ENCODE measurements at regions not wholly inside any gene's neighbourhood (a gene's known extent, or its start where the extent isn't known, plus 50 kb on each side); places are given as distances from the start of the nearest gene placed in this dataset.
"Not testable (repeated sequence)": the region's sequence is repeated elsewhere in the genome, so short reads cannot be mapped to it uniquely, and the experiment has no call there.

DNA sequence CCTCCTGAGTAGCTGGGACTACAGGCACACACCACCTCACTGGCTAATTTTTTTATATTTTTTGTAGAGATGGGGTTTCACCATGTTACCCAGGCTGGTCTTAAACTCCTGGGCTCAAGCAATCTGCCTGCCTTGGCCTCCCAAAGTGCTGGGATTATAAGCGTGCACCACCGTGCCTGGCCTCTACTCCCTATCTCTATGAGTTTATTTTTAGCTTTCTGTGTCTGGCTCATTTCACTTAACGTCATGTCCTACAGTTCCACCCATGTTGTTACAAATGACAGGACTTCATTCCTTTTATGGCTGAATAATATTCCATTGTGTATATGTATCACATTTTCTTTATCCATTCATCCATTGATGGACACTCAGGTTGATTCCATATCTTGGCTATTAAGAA lies 164.2 kb upstream of the ZNF648 start:
- not testable (repeated sequence) for DNase-seq

DNA sequence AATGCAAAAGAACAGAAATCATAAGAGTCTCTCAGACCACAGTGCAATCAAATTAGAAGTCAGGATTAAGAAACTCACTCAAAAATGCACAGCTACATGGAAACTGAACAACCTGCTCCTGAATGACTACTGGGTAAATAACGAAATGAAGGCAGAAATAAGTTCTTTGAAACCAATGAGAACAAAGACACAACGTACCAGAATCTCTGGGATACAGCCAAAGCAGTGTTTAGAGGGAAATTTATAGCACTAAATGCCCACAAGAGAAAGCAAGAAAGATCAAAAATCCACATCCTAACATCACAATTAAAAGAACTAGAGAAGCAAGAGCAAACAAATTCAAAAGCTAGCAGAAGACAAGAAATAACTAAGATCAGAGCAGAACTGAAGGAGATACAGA lies 160.5 kb upstream of the ZNF648 start:
- not testable (repeated sequence) for DNase-seq

DNA sequence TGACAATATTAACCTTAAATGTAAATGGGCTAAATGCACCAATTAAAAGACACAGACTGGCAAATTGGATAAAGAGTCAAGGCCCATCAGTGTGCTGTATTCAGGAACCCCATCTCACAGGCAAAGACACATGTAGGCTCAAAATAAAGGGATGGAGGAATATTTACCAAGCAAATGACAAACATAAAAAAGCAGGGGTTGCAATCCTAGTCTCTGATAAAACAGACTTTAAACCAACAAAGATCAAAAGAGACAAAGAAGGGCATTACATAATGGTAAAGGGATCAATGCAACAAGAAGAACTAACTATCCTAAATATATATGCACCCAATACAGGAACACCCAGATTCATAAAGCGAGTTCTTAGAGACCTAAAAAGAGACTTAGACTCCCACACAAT lies 159.9 kb upstream of the ZNF648 start:
- not testable (repeated sequence) for DNase-seq

DNA sequence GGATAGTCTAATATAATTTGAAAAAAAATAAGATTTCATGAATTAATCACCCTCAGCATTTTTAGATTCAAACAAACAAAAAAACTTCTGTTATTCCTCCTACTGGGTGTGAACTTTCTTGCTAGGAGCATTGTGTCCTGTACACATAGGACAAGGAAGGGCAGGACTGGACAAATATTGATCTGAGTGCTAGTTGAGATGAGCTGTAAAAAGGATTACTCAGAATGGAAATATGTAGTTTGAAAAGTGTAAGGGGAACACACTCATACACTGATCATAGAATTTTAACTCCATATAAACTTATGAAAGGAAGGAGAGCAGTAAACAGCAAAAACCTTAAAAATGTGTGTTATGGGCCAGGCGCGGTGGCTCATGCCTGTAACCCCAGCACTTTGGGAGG lies 156.5 kb upstream of the ZNF648 start:
- DNase-seq: no peak

DNA sequence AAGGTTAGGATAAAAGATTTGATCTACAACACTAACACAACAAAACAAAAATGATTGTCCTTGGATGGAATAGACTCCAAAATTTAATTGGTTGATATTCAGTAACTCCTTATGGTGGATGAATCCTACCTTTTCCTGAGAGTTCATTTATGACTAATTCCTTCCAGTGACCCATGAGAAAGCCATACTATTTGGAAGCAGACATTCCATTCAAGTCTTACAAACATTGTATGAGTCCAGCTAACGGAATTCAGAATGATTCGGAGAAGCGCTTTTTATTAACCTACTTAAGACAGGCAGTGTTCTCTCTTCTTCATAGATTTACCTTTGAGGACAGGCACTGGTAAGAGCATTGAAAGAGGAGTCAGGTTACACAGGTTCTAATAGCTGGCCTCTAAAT lies 155.6 kb upstream of the ZNF648 start:
- DNase-seq: no peak

DNA sequence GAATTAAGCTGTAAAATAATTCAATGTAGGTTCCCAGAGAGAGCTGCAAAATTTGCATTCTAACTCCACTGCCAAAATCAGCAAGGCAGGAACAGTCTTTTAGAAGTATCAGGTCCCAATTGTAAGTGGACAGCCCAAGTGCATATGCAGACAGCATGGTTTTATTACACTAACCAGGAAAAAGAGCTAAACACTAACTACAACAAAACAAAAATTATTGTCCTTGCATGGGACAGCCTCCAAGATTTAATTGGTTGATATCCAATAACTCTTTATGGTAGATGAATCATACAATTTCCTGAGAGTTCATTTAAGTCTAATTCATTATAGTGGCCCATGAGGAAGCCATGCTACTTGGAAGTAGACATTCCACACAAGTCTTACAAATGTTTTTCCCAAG lies 154.3 kb upstream of the ZNF648 start:
- no peak for DNase-seq

DNA sequence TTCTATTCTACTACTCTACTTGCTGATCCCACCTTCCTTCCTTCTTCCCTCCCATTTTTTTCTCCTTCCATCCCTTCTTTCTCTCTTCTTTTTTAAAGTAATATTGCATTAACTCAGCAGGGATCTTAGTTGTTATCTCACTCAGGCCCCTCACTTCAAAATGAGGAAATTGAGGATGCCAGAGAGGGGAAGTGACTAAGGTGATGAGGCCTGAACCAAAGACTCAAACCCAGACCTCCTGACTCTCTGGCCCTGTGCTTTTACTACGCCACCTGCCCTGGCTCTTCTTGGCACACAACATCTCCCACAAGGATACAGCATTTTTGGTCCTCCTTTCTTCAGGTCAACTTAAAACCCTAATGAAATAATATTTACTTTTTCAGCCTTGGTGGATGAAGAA lies 151.7 kb upstream of the ZNF648 start:
- no peak for DNase-seq

DNA sequence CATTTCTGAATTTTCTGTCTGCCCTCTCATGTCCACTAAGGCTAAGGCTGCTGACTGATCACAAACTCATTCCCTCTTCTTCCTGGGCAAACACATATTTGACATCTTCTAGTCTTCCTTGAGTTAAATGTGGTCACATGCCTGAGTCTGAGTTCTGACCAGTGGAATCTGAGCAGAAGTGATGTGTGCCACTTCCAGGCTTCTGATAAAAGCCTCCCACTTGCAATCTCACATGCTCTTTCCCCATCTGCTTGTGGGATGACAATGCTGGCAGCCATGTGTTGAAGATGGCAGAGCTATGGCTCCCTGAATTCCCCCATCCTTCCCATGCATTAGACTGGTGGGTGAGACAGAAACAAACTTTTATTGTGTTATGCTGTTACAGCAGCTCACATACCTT lies 149.9 kb upstream of the ZNF648 start:
- DNase-seq: no peak

DNA sequence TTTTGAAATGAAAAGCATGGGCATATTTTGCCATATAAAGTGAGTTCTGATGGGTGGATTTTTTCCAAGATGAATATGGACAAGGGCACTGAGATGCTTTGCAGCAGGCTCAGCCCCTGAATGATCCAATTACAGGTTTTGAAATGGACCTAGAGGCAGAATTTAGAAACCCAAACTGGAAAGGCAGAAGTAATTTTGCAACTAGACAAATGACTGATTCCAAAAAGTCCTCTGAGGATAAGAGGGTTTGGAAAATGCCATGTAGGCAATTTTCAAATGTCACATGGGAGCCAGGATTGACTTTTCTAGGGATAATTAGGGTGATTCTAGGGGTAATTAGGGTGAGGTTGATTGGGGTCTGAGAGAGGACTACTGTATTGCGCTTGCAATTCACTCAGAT lies 148.9 kb upstream of the ZNF648 start:
- DNase-seq: no peak

DNA sequence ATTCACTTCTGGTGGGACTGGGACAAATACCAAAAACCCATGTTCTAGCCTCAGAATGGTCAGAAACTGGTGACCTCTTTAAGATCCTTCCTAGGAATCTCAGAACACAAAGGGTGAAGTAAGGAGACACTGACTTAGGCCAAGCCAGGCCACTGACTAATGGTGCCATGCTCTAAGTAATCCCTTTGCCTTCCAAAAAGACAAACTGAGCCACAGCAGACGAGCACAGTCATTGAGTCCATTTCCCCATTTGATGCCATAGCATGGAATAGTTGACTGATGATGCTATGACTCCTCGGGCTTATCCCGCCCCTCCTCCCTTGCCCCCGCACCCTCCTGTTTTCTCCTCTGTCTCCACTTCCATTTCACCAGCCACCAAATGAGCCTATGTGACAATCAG lies 145.8 kb upstream of the ZNF648 start:
- no peak for DNase-seq

DNA sequence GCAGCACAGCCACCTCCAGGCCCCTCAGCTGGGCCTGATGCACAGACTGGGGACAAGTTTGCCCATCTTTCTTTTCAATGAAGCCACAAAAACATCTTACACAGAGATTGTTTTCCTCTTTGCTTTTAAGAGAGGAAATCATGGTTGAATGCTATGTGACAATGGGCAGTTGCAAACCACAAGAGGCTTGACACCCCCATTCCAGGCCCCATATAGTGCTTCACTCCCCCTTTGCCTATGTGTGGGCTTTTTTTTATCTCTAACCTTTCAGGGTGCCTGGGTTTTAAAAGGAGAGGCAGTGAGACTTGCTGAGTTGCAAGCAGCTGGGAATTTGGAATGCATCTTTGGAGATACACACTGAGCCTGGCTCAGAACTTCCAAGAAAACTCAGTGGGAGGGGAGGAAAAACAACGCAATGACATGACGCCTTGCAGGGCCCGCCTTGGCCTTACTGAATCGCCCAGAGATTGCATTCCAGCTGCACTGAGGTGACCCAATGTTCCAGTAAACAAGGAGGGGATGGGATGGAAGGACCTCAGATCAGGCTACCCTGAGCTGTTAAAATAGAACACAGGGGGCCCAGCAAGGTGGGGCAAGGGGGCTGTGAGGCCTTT lies 145.2 kb upstream of the ZNF648 start:
- no peak for DNase-seq

DNA sequence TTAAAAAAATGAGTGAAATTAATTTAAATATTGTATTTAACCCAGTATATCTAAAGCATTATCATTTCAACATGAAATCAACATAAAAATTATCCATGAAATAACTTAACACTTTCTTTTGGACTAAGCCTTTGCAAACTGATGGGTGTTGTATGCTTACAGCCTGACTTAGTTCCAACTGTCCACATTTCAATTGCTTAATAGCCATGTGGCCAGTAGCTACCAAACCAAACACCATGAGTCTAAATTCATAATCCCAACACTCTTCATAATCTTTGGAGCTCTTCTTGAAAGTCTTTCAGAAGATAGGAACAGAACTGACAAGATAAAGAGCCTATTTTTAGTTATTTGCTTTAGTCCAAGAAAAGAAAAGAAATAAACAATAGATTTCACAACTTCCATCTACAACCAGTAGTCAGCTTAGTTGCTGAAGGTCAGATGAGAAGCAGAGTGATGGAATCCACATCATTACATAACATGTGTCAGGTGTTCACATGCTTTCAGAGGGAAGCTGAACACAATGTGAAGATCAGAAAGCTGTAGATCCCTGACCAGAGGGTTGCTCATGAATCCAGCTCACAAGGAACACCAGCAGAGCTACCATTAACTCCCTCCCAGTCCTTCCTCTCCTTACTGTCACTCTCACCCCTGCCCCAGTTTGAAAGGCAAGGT lies 144.0 kb upstream of the ZNF648 start:
- no peak for DNase-seq

DNA sequence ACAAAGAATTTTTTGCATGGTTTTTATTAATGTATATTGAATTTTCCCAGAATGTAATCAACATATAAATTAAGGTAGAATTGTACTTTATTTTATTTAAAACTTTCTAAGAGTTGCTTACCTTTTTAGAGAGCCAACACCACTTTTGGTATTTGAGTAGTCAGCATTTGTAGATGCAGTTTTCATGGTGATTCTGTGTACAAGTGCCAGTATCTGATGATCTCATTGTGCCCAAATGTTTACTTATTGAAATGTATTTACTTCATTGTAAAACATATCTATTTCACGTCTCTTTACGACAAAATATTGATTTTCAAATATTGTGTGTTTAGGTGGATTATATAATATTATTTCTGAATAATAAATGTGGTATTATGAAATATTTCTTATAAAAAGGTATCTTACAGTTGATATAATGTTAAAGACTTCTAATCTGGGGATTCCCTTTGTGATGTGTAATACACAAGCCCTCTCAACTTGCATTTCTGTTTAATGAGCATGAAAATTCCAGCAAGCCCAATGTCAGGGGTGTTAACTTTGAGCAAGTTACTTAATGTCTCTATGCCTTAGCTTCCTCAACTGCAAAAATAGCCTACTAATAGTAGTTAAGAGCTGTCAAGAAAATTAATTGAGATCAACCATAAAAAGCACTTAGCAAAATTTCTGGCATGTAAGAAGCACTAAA lies 141.8 kb upstream of the ZNF648 start:
- DNase-seq: no peak

DNA sequence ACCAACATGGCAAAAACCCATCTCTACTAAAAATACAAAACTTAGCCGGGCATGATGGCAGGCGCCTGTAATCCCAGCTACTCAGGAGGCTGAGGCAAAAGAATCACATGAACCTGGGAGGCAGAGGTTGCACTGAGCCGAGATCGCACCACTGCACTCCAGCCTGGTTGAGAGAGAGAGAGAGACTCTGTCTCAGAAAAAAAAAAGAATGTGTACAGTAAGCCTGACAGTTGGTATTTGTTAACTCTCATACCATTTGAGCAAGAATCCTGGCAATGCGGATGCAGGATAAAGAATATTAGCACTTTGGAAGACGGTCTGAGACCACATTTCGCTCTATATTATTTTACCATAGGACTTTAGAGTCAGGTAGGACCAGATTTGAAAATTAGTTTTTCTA lies 140.0 kb upstream of the ZNF648 start:
- DNase-seq: not testable (repeated sequence)

DNA sequence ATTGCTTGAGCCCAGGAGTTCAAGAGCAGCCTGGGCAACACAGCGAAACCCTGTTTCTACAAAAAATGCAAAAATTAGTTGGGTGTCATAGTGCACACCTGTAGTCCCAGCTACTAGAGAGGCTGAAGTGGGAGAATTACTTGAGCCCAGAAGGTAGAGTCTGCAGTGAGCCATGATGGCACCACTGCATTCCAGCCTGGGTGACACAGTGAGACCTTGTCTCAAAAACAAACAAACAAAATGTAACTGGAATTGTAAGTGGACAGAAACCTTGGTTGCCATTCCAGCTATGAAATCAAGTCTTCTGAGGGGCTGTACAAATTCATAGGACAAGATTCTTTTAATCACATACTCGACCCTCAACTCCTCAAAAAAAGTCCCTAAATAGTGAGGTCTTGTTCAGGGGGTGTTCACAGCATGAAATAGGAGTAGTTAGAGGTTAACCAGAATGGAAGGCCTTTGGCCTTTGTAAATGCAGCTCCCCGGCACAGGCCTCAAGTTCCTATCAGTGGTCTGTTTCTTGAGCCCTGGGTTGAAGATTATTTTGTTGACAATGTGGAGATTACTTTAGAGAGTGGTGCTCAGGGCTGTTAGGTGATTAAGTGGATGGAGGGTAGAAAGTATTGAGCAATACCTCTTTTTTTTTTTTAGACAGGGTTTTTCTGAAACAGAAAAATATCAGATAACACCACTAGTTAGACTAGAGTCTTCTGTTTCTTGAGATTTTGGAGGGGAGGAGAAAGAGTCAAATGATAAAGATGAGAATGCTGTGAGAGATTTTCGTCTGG lies 138.7 kb upstream of the ZNF648 start:
- DNase-seq: no peak

DNA sequence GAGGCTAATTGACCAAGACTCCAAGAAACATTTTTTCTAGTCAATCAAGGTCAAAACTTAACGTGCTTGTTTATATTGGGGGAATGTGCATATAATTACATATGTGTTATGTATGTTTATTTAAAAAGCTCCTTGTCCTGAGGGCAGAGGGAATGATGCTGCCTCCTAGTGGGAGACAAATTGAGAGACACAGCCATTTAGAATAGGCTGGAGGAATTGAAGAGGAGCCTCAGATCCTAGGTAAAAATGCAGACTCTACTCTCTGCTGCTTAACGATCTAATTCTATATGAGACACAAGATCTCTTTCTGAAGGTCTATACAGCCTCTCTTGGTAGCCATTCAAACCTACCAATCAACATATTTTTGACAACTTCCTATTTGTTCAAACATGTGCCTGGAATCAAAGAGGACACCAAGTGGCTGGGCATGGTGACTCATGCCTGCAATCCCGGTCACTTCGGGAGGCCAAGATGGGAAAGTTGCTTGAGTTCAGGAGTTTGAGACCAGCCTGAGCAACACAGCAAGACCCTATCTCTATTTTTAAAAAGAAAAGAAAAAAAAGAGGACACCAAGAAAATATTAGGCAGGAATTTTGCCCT lies 136.6 kb upstream of the ZNF648 start:
- peak; percentile 9 for DNase-seq

DNA sequence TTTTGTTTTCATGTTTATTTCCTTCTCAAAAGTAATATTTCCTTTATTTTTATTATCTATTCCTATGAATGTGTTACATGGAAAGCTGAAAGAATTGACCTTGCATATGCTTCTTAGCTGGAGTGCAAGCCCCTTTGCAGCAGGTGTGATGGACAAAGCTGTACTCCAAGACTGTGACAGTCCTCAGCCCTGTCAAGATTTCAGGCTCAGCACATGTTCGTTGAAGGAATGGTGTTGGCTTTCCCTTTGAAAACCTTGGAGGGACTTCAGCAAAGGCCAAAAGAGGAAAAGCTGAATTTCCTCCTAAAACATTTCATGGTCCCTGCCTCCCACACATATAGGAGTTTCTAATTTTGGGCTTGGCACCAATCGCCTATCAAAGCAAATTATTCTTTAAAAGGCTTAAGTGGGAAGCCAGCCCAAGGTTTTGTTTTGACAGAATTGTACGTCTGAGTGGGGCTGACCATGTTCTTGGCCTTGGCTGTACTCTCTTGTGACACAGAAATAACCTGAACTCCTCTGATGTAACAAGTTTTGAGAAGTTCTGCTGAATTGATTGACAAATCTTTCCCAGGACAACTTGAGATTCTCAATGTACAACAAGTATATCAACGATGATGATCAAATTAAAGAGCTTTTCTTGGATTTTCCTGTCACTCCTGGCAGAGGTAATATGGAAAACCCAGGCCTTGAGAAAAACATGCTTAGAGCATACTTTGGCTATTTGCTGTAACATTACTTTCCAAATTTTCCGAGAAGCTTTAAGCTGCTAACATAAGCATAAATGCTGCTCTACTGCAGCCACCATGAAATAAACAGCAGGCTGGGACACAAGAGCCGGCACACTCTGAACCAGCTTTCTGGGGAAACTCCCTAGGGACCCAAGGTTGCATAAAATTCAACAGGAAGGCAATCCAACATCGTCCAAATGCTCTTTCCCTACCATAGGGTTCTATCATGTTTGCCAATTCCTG lies 135.7 kb upstream of the ZNF648 start:
- DNase-seq: no peak

DNA sequence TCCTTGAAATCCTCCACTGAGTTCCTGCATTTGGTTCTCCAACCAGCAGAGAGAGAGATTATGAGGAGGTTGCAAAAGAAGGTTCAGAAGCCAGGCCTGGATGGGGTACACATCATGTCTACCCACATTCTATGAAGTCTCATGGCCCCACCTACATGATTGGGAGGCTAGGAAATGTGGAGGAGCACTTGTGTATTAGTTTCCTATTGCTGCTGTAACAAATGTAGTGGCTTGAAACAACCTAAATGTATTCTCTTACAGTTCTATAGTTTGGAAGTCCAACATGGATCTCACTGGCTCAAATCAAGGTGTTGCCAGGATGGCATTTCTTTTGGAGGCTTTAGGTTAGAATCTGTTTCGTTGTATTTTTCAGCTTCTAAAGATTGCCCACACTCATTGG lies 134.2 kb upstream of the ZNF648 start:
- no peak for DNase-seq

DNA sequence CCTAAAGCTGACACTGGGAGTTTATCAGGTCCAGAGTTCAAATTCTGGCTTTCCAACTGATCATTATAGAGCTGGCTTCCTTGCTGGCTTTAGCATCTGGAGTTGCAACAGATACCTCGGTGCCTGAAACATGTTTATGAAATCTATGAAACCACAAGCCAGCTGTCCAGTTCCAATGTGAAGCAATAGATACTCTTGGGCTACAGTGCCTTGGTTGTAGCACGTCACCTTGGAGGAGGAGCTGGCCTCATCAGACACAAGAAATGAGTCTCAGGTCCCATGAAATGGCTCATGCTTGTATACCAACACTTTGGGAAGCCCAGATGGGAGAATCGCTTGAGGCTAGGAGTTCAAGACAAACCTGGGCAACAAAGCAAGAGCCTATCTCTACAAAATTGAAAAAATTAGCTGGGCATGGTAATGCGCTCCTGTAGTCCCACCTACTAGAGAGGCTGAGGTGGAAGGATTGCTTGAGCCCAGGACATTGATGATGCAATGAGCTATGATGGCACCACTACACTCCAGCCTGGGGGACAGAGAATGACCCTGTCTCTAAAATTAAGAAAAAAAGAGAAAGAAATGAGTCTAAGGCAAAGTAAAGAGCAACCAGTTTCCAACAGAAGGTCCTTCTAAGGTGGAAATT lies 132.5 kb upstream of the ZNF648 start:
- no peak for DNase-seq

DNA sequence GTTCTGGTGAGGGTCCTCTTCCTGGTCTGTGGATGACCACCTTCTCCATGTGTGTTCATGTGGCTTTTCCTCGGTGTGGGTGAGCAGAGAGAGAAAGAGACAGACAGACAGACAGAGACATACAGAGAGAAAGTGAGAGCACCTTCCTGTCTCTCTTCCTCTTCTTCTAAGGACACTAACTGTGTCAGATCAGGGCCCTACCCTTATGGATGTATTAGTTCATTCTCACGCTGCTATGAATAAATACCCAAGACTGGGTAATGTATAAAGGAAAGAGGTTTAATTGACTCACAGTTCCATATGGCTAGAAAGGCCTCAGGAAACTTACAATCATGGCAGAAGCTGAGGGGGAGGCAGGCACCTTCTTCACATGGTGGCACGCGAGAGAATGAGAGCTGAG lies 131.5 kb upstream of the ZNF648 start:
- no peak for DNase-seq

DNA sequence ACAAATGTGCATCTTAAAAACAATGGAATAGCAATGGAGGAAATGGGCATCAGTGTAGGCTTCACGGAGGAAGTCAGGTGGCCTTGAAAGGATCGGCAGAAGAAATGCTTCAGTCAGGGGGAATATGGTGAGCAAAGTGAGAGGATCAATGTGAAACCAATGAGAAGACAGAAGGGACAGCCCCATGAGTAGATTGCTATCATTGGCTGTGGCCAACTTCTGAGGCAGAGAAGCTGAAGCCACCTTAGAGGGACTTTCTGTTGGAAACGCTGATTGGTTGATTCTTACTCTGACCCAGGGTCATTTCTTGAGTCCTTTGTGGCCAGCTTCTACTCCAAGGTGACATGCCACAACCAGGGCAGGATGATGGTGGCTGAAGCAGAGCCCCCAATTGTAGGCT lies 130.7 kb upstream of the ZNF648 start:
- DNase-seq: no peak

All from CD4-positive, alpha-beta T cell treated with Interleukin-10 for 1 hour (primary cell).